ENCODE measurements at regions not wholly inside any gene's neighbourhood (a gene's known extent, or its start where the extent isn't known, plus 50 kb on each side); places are given as distances from the start of the nearest gene placed in this dataset.
A peak's percentile ranks its signal among the peaks of the same experiment; 100 is the strongest.

- TF ChIP-seq EZH2phosphoT487 (IDR thresholded peaks at IDR 0.05; ENCODE audit: low read depth) = no peak
- no peak for TF ChIP-seq CTCF (IDR thresholded peaks at IDR 0.05; ENCODE audit: low read depth, low read length)
- no peak overlapping the region for H3K27ac ChIP-seq (ENCODE audit: low read length)
Observed at GRCh38 chr12:107826276-107826675, 51.8 kb downstream of the ASCL4 start.

GRCh38 chr12:107829271-107829670, 54.8 kb downstream of the ASCL4 start:
- Histone ChIP-seq H3K79me2 (ENCODE audit: low read length) (no peaks in the 10 kb centered on the region), H3K4me1 (ENCODE audit: low read length) (peaks cover 9% of the 10 kb centered on the region), H2AFZ (ENCODE audit: low read depth, low read length) (no peak overlapping the region), H3K4me2 (ENCODE audit: low read length) (no peak overlapping the region), H3K9ac (ENCODE audit: low read length) (no peak overlapping the region), H3K27ac (ENCODE audit: low read length) (no peak overlapping the region), H3K27me3 (ENCODE audit: low read depth, low read length) (no peaks in the 10 kb centered on the region), H3K9me3 (ENCODE audit: insufficient read depth, low read length) (peaks cover 10% of the 10 kb centered on the region; the same call in 1 of the 2 replicates), H3K4me3 (ENCODE audit: low read length) (no peak overlapping the region), H3K36me3 (replicated peaks; ENCODE audit: low read depth, low read length) (no peaks in the 10 kb centered on the region), H4K20me1 (ENCODE audit: insufficient read depth, low read length) (no peaks in the 10 kb centered on the region)
- no peak for TF ChIP-seq EZH2phosphoT487 (IDR thresholded peaks at IDR 0.05; ENCODE audit: low read depth)
- no peak for TF ChIP-seq CTCF (IDR thresholded peaks at IDR 0.05; ENCODE audit: low read depth, low read length)

More at GRCh38 chr12:107826276-107826675, 51.8 kb downstream of the ASCL4 start:
- Histone ChIP-seq H3K4me1 (ENCODE audit: low read length) (no peaks in the 10 kb centered on the region), H3K36me3 (replicated peaks; ENCODE audit: low read depth, low read length) (no peaks in the 10 kb centered on the region), H4K20me1 (ENCODE audit: insufficient read depth, low read length) (no peaks in the 10 kb centered on the region), H3K9me3 (ENCODE audit: insufficient read depth, low read length) (peaks cover 10% of the 10 kb centered on the region; the same call in 1 of the 2 replicates), H3K4me2 (ENCODE audit: low read length) (no peak overlapping the region), H2AFZ (ENCODE audit: low read depth, low read length) (no peak overlapping the region), H3K79me2 (ENCODE audit: low read length) (no peaks in the 10 kb centered on the region), H3K27me3 (ENCODE audit: low read depth, low read length) (no peaks in the 10 kb centered on the region), H3K4me3 (ENCODE audit: low read length) (no peak overlapping the region), H3K9ac (ENCODE audit: low read length) (no peak overlapping the region)

GRCh38 chr12:107832441-107832840, 57.9 kb downstream of the ASCL4 start:
- Histone ChIP-seq H3K79me2 (ENCODE audit: low read length) (no peaks in the 10 kb centered on the region), H3K36me3 (replicated peaks; ENCODE audit: low read depth, low read length) (no peaks in the 10 kb centered on the region), H3K9ac (ENCODE audit: low read length) (no peak overlapping the region), H4K20me1 (ENCODE audit: insufficient read depth, low read length) (no peaks in the 10 kb centered on the region), H3K27me3 (ENCODE audit: low read depth, low read length) (no peaks in the 10 kb centered on the region), H3K9me3 (ENCODE audit: insufficient read depth, low read length) (0 out of 2 replicates have a peak, but pooled peaks cover 5% of the 10 kb centered on the region), H3K4me3 (ENCODE audit: low read length) (no peak overlapping the region), H2AFZ (ENCODE audit: low read depth, low read length) (no peak overlapping the region), H3K4me2 (ENCODE audit: low read length) (no peak overlapping the region), H3K27ac (ENCODE audit: low read length) (no peak overlapping the region), H3K4me1 (ENCODE audit: low read length) (peaks cover 9% of the 10 kb centered on the region)
- no peak for TF ChIP-seq EZH2phosphoT487 (IDR thresholded peaks at IDR 0.05; ENCODE audit: low read depth)
- TF ChIP-seq CTCF (IDR thresholded peaks at IDR 0.05; ENCODE audit: low read depth, low read length) = no peak

GRCh38 chr12:107840186-107840585, 65.7 kb downstream of the ASCL4 start:
- TF ChIP-seq CTCF (IDR thresholded peaks at IDR 0.05; ENCODE audit: low read depth, low read length) (no peak), EZH2phosphoT487 (IDR thresholded peaks at IDR 0.05; ENCODE audit: low read depth) (no peak)
- peaks cover 2% of the 10 kb centered on the region; the same call in 1 of the 2 replicates for H3K27me3 ChIP-seq (ENCODE audit: low read depth, low read length)
- H3K4me1 ChIP-seq (ENCODE audit: low read length) = peaks cover 8% of the 10 kb centered on the region
- no peaks in the 10 kb centered on the region for H4K20me1 ChIP-seq (ENCODE audit: insufficient read depth, low read length)
- peak overlapping the region; percentile 54 for H3K4me2 ChIP-seq (ENCODE audit: low read length)
- no peak overlapping the region for H2AFZ ChIP-seq (ENCODE audit: low read depth, low read length)
- no peak overlapping the region for H3K4me3 ChIP-seq (ENCODE audit: low read length)
- H3K9ac ChIP-seq (ENCODE audit: low read length) = no peak overlapping the region
- H3K27ac ChIP-seq (ENCODE audit: low read length) = no peak overlapping the region
- H3K9me3 ChIP-seq (ENCODE audit: insufficient read depth, low read length) = no peaks in the 10 kb centered on the region
- H3K36me3 ChIP-seq (replicated peaks; ENCODE audit: low read depth, low read length) = no peaks in the 10 kb centered on the region
- no peaks in the 10 kb centered on the region for H3K79me2 ChIP-seq (ENCODE audit: low read length)
